M059J (cell line): ENCODE measurements at regions not wholly inside any gene's neighbourhood (a gene's known extent, or its start where the extent isn't known, plus 50 kb on each side); places are given as distances from the start of the nearest gene placed in this dataset.
A peak's percentile ranks its signal among the peaks of the same experiment; 100 is the strongest.
"Not testable (repeated sequence)": the region's sequence is repeated elsewhere in the genome, so short reads cannot be mapped to it uniquely, and the experiment has no call there.

Experiments
- DNase-seq: peaks from one replicate; pipeline ENCODE4 v3.0.0-alpha.2; 2012; ENCODE audit warnings: low read depth

GRCh38 chrX:131595120-131595519, 51.2 kb downstream of the OR13H1 start:
- peak; percentile 63 for DNase-seq

- DNase-seq: peak; percentile 13
These were observed 64.0 kb downstream of the OR13H1 start for GRCh38 chrX:131607792-131608369.

GRCh38 chrX:131609480-131609879, 65.6 kb downstream of the OR13H1 start:
- no peak for DNase-seq

GRCh38 chrX:131613260-131613659, 69.4 kb downstream of the OR13H1 start:
- DNase-seq: peak; percentile 53

- peak; percentile 69 for DNase-seq
These were observed 70.4 kb downstream of the OR13H1 start for GRCh38 chrX:131614241-131614640.

- DNase-seq: peak; percentile 97
These were observed 73.3 kb downstream of the OR13H1 start for GRCh38 chrX:131617182-131617581.

- peak; percentile 74 for DNase-seq
These were observed 77.8 kb downstream of the OR13H1 start for GRCh38 chrX:131621650-131622049.

GRCh38 chrX:131626681-131627296, 82.9 kb downstream of the OR13H1 start:
- DNase-seq: peak; percentile 65

GRCh38 chrX:131630534-131630933, 86.7 kb downstream of the OR13H1 start:
- no peak for DNase-seq

GRCh38 chrX:131633285-131633917, 89.5 kb downstream of the OR13H1 start:
- peak; percentile 74 for DNase-seq

GRCh38 chrX:131634900-131635299, 91.0 kb downstream of the OR13H1 start:
- DNase-seq: no peak

GRCh38 chrX:131646106-131646505, 102.2 kb downstream of the OR13H1 start:
- DNase-seq: no peak

GRCh38 chrX:131649741-131650140, 105.9 kb downstream of the OR13H1 start:
- DNase-seq: peak; percentile 53

GRCh38 chrX:131650637-131651410, 107.0 kb downstream of the OR13H1 start:
- DNase-seq: peak; percentile 87

GRCh38 chrX:131663726-131664125, 119.9 kb downstream of the OR13H1 start:
- not testable (repeated sequence) for DNase-seq

- no peak for DNase-seq
These were observed 127.9 kb downstream of the OR13H1 start for GRCh38 chrX:131671735-131672134.

GRCh38 chrX:131675596-131676194, 131.8 kb downstream of the OR13H1 start:
- peak; percentile 56 for DNase-seq

GRCh38 chrX:131677655-131678628, 134.1 kb downstream of the OR13H1 start:
- peak; percentile 47 for DNase-seq

GRCh38 chrX:131682735-131683134, 138.9 kb downstream of the OR13H1 start:
- not testable (repeated sequence) for DNase-seq

GRCh38 chrX:131693359-131693758, 149.5 kb downstream of the OR13H1 start:
- DNase-seq: no peak

GRCh38 chrX:131696989-131697388, 153.1 kb downstream of the OR13H1 start:
- not testable (repeated sequence) for DNase-seq
